HepG2 (cell line): ENCODE measurements at regions not wholly inside any gene's neighbourhood (a gene's known extent, or its start where the extent isn't known, plus 50 kb on each side); places are given as distances from the start of the nearest gene placed in this dataset.

Source experiments
- CENPX ChIP-seq: sonication (generic); formaldehyde crosslinking; IDR thresholded peaks from 2 replicates; pipeline ENCODE4 v1.9.0; 2021; ENCODE audit warnings: mild to moderate bottlenecking, missing genetic modification reagents, moderate library complexity
- DZIP1 ChIP-seq: sonication (generic); formaldehyde crosslinking; IDR thresholded peaks from 2 replicates; pipeline ENCODE4 v1.5.0; 2020; ENCODE audit warnings: mild to moderate bottlenecking, missing genetic modification reagents
- GMEB2 ChIP-seq: IDR thresholded peaks from 2 replicates; pipeline ENCODE4 v1.6.1; 2016; ENCODE audit warnings: missing biosample characterization, missing genetic modification reagents, low read depth
- JDP2 ChIP-seq: sonication (generic); formaldehyde crosslinking; IDR thresholded peaks from 2 replicates; pipeline ENCODE4 v1.8.1; 2022; ENCODE audit warnings: missing genetic modification reagents, borderline replicate concordance
- LCORL ChIP-seq, 2 experiments: fragments of 450-650 bp in 1 of 2; sonication (generic) in 1 of 2; formaldehyde crosslinking in 1 of 2; IDR thresholded peaks; 2 replicates each; pipeline versions ENCODE4 v1.5.0 to v1.6.1; 2017 to 2020; ENCODE audit warnings: antibody characterized with exemption in 1 of 2, missing genetic modification reagents in 1 of 2
- PAXIP1 ChIP-seq: sonication (generic); formaldehyde crosslinking; conservative IDR thresholded peaks from 2 replicates; pipeline ENCODE4 v1.4.0; 2020; ENCODE audit warnings: mild to moderate bottlenecking, missing genetic modification reagents, moderate library complexity
- SUZ12 ChIP-seq: fragments of 150-350 bp; IDR thresholded peaks from 2 replicates; pipeline ENCODE4 v1.6.1; 2014; ENCODE audit warnings: low read depth, low read length
- TBX3 ChIP-seq: fragments of 450-650 bp; IDR thresholded peaks from 2 replicates; pipeline ENCODE4 v1.6.1; 2017; ENCODE audit warnings: antibody characterized with exemption, mild to moderate bottlenecking, inconsistent platforms, borderline replicate concordance
- ZFP62 ChIP-seq: sonication (generic); formaldehyde crosslinking; IDR thresholded peaks from 2 replicates; pipeline ENCODE4 v1.4.0; 2020; ENCODE audit warnings: missing genetic modification reagents
- ZFX ChIP-seq: sonication (generic); formaldehyde crosslinking; IDR thresholded peaks from 2 replicates; pipeline ENCODE4 v1.4.0; 2020; ENCODE audit warnings: mild to moderate bottlenecking, low read depth, missing genetic modification reagents, moderate library complexity
- ZFY ChIP-seq: sonication (generic); formaldehyde crosslinking; IDR thresholded peaks from 2 replicates; pipeline ENCODE4 v1.4.0; 2020; ENCODE audit warnings: missing genetic modification reagents
- ZNF234 ChIP-seq: sonication (generic); formaldehyde crosslinking; conservative IDR thresholded peaks from 2 replicates; pipeline ENCODE4 v1.5.1; 2020; ENCODE audit warnings: mild to moderate bottlenecking, missing genetic modification reagents
- ZNF33A ChIP-seq: sonication (generic); formaldehyde crosslinking; IDR thresholded peaks from 2 replicates; pipeline ENCODE4 v1.5.1; 2020; ENCODE audit warnings: missing genetic modification reagents, mild to moderate bottlenecking, moderate library complexity, borderline replicate concordance
- ZNF530 ChIP-seq: sonication (generic); formaldehyde crosslinking; IDR thresholded peaks from 2 replicates; pipeline ENCODE4 v1.5.0; 2020; ENCODE audit warnings: low read depth, mild to moderate bottlenecking, missing genetic modification reagents
- TF ChIP-seq, protein P1 (sequence below): IDR thresholded peaks from 2 replicates; pipeline ENCODE4 v1.6.1; 2016; ENCODE audit warnings: low read depth, control low read depth
- TF ChIP-seq, protein P2 (sequence below): sonication (generic); formaldehyde crosslinking; IDR thresholded peaks from 2 replicates; pipeline ENCODE4 v1.8.1; 2023; ENCODE audit warnings: mild to moderate bottlenecking, missing genetic modification reagents
- TF ChIP-seq, protein P3 (sequence below): sonication (generic); formaldehyde crosslinking; IDR thresholded peaks from 2 replicates; pipeline ENCODE4 v1.5.0; 2020; ENCODE audit warnings: missing genetic modification reagents, mild to moderate bottlenecking, borderline replicate concordance

- no peak for TF ChIP-seq ZNF234 (CRISPR knock-in tag)
- no peak for TF ChIP-seq JDP2 (CRISPR knock-in tag)
- TF ChIP-seq SUZ12, result no peak
- TF ChIP-seq TBX3, result no peak
- peak; percentile 20; the same call in 1 of the 2 replicates for TF ChIP-seq DZIP1 (CRISPR knock-in tag)
- TF ChIP-seq CENPX (CRISPR knock-in tag), result no peak
- no peak for TF ChIP-seq ZNF530
- TF ChIP-seq, protein P1, sequence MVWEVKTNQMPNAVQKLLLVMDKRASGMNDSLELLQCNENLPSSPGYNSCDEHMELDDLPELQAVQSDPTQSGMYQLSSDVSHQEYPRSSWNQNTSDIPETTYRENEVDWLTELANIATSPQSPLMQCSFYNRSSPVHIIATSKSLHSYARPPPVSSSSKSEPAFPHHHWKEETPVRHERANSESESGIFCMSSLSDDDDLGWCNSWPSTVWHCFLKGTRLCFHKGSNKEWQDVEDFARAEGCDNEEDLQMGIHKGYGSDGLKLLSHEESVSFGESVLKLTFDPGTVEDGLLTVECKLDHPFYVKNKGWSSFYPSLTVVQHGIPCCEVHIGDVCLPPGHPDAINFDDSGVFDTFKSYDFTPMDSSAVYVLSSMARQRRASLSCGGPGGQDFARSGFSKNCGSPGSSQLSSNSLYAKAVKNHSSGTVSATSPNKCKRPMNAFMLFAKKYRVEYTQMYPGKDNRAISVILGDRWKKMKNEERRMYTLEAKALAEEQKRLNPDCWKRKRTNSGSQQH (CRISPR knock-in tag), result 0 out of 2 replicates have a peak, but pooled peaks have one; percentile 6
- TF ChIP-seq LCORL (IDR thresholded peaks at IDR 0.05), result no peak
- TF ChIP-seq LCORL (CRISPR knock-in tag; IDR thresholded peaks at IDR 0.05), result peak; percentile 96
- TF ChIP-seq PAXIP1 (CRISPR knock-in tag), result no peak
- no peak for TF ChIP-seq GMEB2 (CRISPR knock-in tag)
- peak; percentile 10; the same call in 1 of the 2 replicates for TF ChIP-seq ZFX (CRISPR knock-in tag)
- TF ChIP-seq ZNF33A (CRISPR knock-in tag), result no peak
- no peak for TF ChIP-seq ZFP62
- TF ChIP-seq, protein P2, sequence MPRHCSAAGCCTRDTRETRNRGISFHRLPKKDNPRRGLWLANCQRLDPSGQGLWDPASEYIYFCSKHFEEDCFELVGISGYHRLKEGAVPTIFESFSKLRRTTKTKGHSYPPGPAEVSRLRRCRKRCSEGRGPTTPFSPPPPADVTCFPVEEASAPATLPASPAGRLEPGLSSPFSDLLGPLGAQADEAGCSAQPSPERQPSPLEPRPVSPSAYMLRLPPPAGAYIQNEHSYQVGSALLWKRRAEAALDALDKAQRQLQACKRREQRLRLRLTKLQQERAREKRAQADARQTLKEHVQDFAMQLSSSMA (CRISPR knock-in tag), result no peak
- TF ChIP-seq, protein P3, sequence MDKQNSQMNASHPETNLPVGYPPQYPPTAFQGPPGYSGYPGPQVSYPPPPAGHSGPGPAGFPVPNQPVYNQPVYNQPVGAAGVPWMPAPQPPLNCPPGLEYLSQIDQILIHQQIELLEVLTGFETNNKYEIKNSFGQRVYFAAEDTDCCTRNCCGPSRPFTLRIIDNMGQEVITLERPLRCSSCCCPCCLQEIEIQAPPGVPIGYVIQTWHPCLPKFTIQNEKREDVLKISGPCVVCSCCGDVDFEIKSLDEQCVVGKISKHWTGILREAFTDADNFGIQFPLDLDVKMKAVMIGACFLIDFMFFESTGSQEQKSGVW (CRISPR knock-in tag), result no peak
- TF ChIP-seq ZFY (CRISPR knock-in tag), result no peak
Measured at GRCh38 chr20:50372770-50373088, 137.5 kb upstream of the PTPN1 start (continued).
